AG04449 (cell line): ENCODE measurements at regions not wholly inside any gene's neighbourhood (a gene's known extent, or its start where the extent isn't known, plus 50 kb on each side); places are given as distances from the start of the nearest gene placed in this dataset.
"Not testable (repeated sequence)": the region's sequence is repeated elsewhere in the genome, so short reads cannot be mapped to it uniquely, and the experiment has no call there.

Experiments used
- CTCF ChIA-PET: fragments of 350-600 bp; formaldehyde crosslinking; extraction: SDS; loops from one replicate; lab custom pipeline; 2021; ENCODE audit warnings: antibody characterized with exemption; lab: Yijun Ruan, JAX
- POLR2A ChIA-PET: fragments of 400-600, 350-600 bp; formaldehyde crosslinking; extraction: SDS; loops from one replicate; lab custom pipeline; 2020; ENCODE audit warnings: antibody characterized with exemption, inconsistent platforms; lab: Yijun Ruan, JAX
- DNase-seq: peaks from one replicate; pipeline ENCODE4 v3.0.0-alpha.2; 2010; ENCODE audit warnings: low read depth, low spot score
- H3K4me3 ChIP-seq: 2 replicates; pipeline ENCODE4 v1.5.1; 2011; ENCODE audit warnings: low read depth, mild to moderate bottlenecking, control low read depth, low read length
- CTCF ChIP-seq: IDR thresholded peaks from one replicate; pipeline ENCODE4 v1.5.1; 2011; ENCODE audit warnings: mild to moderate bottlenecking, moderate library complexity, low read length, control low read depth, inconsistent platforms; ENCODE audit not compliant: insufficient read depth; ENCODE audit errors: missing control alignments

- ChIA-PET CTCF (no interaction called here), POLR2A (no interaction called here)
- no peak for TF ChIP-seq CTCF
- no peak overlapping the region for H3K4me3 ChIP-seq
- DNase-seq, result no peak
These were observed 745.2 kb downstream of the SI start for GRCh38 chr3:164332831-164333802.

GRCh38 chr3:164326714-164327113 is 751.6 kb downstream of the SI start:
- no peak overlapping the region for H3K4me3 ChIP-seq
- CTCF ChIA-PET, result no interaction called here
- no peak for DNase-seq
- POLR2A ChIA-PET, result no interaction called here
- TF ChIP-seq CTCF, result no peak

- DNase-seq, result no peak
- H3K4me3 ChIP-seq, result no peak overlapping the region
- ChIA-PET CTCF (no interaction called here), POLR2A (no interaction called here)
- TF ChIP-seq CTCF, result no peak
These were observed 757.3 kb downstream of the SI start for GRCh38 chr3:164320962-164321361.

- no peak for TF ChIP-seq CTCF
- no peak for DNase-seq
- no peak overlapping the region for H3K4me3 ChIP-seq
- POLR2A ChIA-PET, result no interaction called here
- CTCF ChIA-PET, result no interaction called here
These were observed 772.3 kb downstream of the SI start for GRCh38 chr3:164306042-164306441.

- no peak overlapping the region for H3K4me3 ChIP-seq
- no peak for DNase-seq
- no peak for TF ChIP-seq CTCF
- ChIA-PET POLR2A (no interaction called here), CTCF (no interaction called here)
These were observed 774.4 kb downstream of the SI start for GRCh38 chr3:164303894-164304293.

- TF ChIP-seq CTCF, result no peak
- no peak for DNase-seq
- ChIA-PET POLR2A (no interaction called here), CTCF (no interaction called here)
- H3K4me3 ChIP-seq, result no peak overlapping the region
These were observed 775.7 kb downstream of the SI start for GRCh38 chr3:164302622-164303021.

GRCh38 chr3:164291486-164291885 is 786.8 kb downstream of the SI start:
- POLR2A ChIA-PET, H3K4me3 ChIP-seq, CTCF ChIA-PET, DNase-seq: not testable (repeated sequence)
